ENCODE measurements at regions not wholly inside any gene's neighbourhood (a gene's known extent, or its start where the extent isn't known, plus 50 kb on each side); places are given as distances from the start of the nearest gene placed in this dataset.

GRCh38 chr10:6755781-6756460, 175.8 kb upstream of the PRKCQ start:
- H3K4me1 Mint-ChIP-seq (ENCODE audit: low read depth, unreplicated experiment), result no peaks in the 10 kb centered on the region
- no peaks in the 10 kb centered on the region for H3K9me3 ChIP-seq
- no peaks in the 10 kb centered on the region for H3K4me1 ChIP-seq
- H3K27me3 ChIP-seq (replicated peaks; ENCODE audit: control insufficient read depth, insufficient read depth, low read length), result peaks cover 2% of the 10 kb centered on the region; the same call in 1 of the 2 replicates
- peaks cover 4% of the 10 kb centered on the region for H3K9me3 Mint-ChIP-seq (ENCODE audit: unreplicated experiment)
- intact Hi-C loops (cut with micrococcal nuclease; ENCODE audit: unreplicated experiment), result no loop called here
- H3K27me3 Mint-ChIP-seq (ENCODE audit: insufficient read depth, unreplicated experiment), result peaks cover 38% of the 10 kb centered on the region
- H3K4me3 ChIP-seq (ENCODE audit: low read depth, low read length), result no peak overlapping the region
- TF ChIP-seq, protein P1, sequence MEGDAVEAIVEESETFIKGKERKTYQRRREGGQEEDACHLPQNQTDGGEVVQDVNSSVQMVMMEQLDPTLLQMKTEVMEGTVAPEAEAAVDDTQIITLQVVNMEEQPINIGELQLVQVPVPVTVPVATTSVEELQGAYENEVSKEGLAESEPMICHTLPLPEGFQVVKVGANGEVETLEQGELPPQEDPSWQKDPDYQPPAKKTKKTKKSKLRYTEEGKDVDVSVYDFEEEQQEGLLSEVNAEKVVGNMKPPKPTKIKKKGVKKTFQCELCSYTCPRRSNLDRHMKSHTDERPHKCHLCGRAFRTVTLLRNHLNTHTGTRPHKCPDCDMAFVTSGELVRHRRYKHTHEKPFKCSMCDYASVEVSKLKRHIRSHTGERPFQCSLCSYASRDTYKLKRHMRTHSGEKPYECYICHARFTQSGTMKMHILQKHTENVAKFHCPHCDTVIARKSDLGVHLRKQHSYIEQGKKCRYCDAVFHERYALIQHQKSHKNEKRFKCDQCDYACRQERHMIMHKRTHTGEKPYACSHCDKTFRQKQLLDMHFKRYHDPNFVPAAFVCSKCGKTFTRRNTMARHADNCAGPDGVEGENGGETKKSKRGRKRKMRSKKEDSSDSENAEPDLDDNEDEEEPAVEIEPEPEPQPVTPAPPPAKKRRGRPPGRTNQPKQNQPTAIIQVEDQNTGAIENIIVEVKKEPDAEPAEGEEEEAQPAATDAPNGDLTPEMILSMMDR (IDR thresholded peaks at IDR 0.05; ENCODE audit: insufficient read depth in 1 of 2, low read depth in 1 of 2, low read length in 1 of 2, severe bottlenecking in 1 of 2, unreplicated experiment in 1 of 2), result no peak
- no TSS peak for BruUV-seq (replicated peaks)
- no peak overlapping the region for H3K27ac Mint-ChIP-seq (ENCODE audit: unreplicated experiment)
- no peak for DNase-seq
- H3K4me3 Mint-ChIP-seq (ENCODE audit: unreplicated experiment), result no peak overlapping the region
- ChIA-PET POLR2A (no interaction called here), CTCF (no interaction called here)
- no peaks in the 10 kb centered on the region for H3K36me3 Mint-ChIP-seq (ENCODE audit: insufficient read depth, unreplicated experiment)
- H3K36me3 ChIP-seq (ENCODE audit: control insufficient read depth, insufficient read depth, low read length), result no peaks in the 10 kb centered on the region

DNA sequence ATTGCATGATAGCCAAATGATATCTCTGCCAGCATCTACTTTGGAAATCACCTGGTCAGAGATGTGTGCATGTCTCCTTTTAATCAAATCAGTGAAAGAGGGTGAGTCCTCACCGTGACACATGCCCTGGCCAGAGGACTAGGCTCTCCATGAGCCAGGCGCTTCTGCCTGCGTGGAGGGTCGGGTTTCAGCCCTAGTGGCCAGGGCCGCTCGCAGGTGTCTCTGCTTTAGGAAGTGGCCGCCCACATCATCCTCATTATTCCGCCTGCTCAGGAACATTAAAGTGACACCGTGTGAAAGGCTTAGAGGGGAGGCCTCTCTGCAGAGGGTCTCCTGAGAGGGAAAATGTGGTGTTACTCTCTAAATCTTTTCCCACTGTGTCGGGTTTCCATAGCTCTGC, 173.6 kb upstream of the PRKCQ start:
- Mint-ChIP-seq H3K4me3 (ENCODE audit: unreplicated experiment) (no peak overlapping the region), H3K27me3 (ENCODE audit: insufficient read depth, unreplicated experiment) (peaks cover 40% of the 10 kb centered on the region), H3K27ac (ENCODE audit: unreplicated experiment) (no peak overlapping the region), H3K9me3 (ENCODE audit: unreplicated experiment) (peaks cover 12% of the 10 kb centered on the region), H3K36me3 (ENCODE audit: insufficient read depth, unreplicated experiment) (no peaks in the 10 kb centered on the region), H3K4me1 (ENCODE audit: low read depth, unreplicated experiment) (no peaks in the 10 kb centered on the region)
- no peak for DNase-seq
- no TSS peak for BruUV-seq (replicated peaks)
- no peak overlapping the region for H3K4me3 ChIP-seq (ENCODE audit: low read depth, low read length)
- no peaks in the 10 kb centered on the region for H3K4me1 ChIP-seq
- ChIA-PET CTCF (no interaction called here), POLR2A (no interaction called here)
- intact Hi-C loops (cut with micrococcal nuclease; ENCODE audit: unreplicated experiment), result no loop called here
- no peaks in the 10 kb centered on the region for H3K36me3 ChIP-seq (ENCODE audit: control insufficient read depth, insufficient read depth, low read length)
- TF ChIP-seq, protein P1 (IDR thresholded peaks at IDR 0.05; ENCODE audit: insufficient read depth in 1 of 2, low read depth in 1 of 2, low read length in 1 of 2, severe bottlenecking in 1 of 2, unreplicated experiment in 1 of 2), result no peak
- H3K9me3 ChIP-seq, result no peaks in the 10 kb centered on the region
- H3K27me3 ChIP-seq (replicated peaks; ENCODE audit: control insufficient read depth, insufficient read depth, low read length), result peaks cover 2% of the 10 kb centered on the region; the same call in 1 of the 2 replicates

DNA sequence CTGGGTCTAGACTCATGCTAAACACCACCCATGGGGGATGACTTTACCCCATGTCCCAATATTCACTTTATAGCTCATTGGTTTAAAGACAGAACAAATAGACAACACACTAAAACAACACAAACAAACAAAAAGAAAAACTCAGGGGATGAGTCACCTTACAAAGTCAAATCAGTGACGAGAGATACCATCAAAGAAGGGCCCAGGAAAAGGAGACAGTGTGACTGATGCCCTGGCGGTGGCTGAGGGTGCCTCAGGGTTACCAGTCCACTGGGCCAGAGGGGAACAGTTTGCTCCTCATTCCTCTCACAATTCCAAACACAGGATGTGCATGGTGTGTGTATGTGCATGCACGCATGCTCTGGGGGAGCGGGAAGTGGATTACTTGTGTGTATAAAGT, 171.3 kb upstream of the PRKCQ start:
- H3K4me1 ChIP-seq, result no peaks in the 10 kb centered on the region
- H3K4me3 ChIP-seq (ENCODE audit: low read depth, low read length), result no peak overlapping the region
- BruUV-seq (replicated peaks), result no TSS peak
- no peaks in the 10 kb centered on the region for H3K36me3 Mint-ChIP-seq (ENCODE audit: insufficient read depth, unreplicated experiment)
- H3K9me3 ChIP-seq, result no peaks in the 10 kb centered on the region
- no peaks in the 10 kb centered on the region for H3K36me3 ChIP-seq (ENCODE audit: control insufficient read depth, insufficient read depth, low read length)
- peaks cover 12% of the 10 kb centered on the region for H3K9me3 Mint-ChIP-seq (ENCODE audit: unreplicated experiment)
- ChIA-PET POLR2A (no interaction called here), CTCF (no interaction called here)
- no peaks in the 10 kb centered on the region for H3K27me3 ChIP-seq (replicated peaks; ENCODE audit: control insufficient read depth, insufficient read depth, low read length)
- no peak for DNase-seq
- H3K27ac Mint-ChIP-seq (ENCODE audit: unreplicated experiment), result no peak overlapping the region
- H3K27me3 Mint-ChIP-seq (ENCODE audit: insufficient read depth, unreplicated experiment), result peaks cover 31% of the 10 kb centered on the region
- TF ChIP-seq, protein P1 (IDR thresholded peaks at IDR 0.05; ENCODE audit: insufficient read depth in 1 of 2, low read depth in 1 of 2, low read length in 1 of 2, severe bottlenecking in 1 of 2, unreplicated experiment in 1 of 2), result no peak
- H3K4me1 Mint-ChIP-seq (ENCODE audit: low read depth, unreplicated experiment), result no peaks in the 10 kb centered on the region
- no peak overlapping the region for H3K4me3 Mint-ChIP-seq (ENCODE audit: unreplicated experiment)
- intact Hi-C loops (cut with micrococcal nuclease; ENCODE audit: unreplicated experiment), result no loop called here
